ENCODE measurements at regions not wholly inside any gene's neighbourhood (a gene's known extent, or its start where the extent isn't known, plus 50 kb on each side); places are given as distances from the start of the nearest gene placed in this dataset.

- H3K4me3 ChIP-seq (ENCODE audit: low read length): no peak overlapping the region
- no peaks in the 10 kb centered on the region for H3K4me1 ChIP-seq (ENCODE audit: control insufficient read depth, insufficient read depth, low read length)
- no peaks in the 10 kb centered on the region for H3K36me3 ChIP-seq (ENCODE audit: control insufficient read depth, insufficient read depth, low read length)
- no peaks in the 10 kb centered on the region for H3K9me3 ChIP-seq (replicated peaks; ENCODE audit: control insufficient read depth, low read depth, low read length)
- H3K27me3 ChIP-seq (ENCODE audit: control insufficient read depth, insufficient read depth, low read length): no peaks in the 10 kb centered on the region
- no peak overlapping the region for H3K27ac ChIP-seq (ENCODE audit: low read length)
- no peak for DNase-seq
- 64% methylated on average over 4 of the region's 6 CpGs for WGBS (ENCODE audit: insufficient coverage)
Measured at GRCh38 chr9:78828521-78828920, 531.6 kb downstream of the PSAT1 start.

- WGBS (ENCODE audit: insufficient coverage): no CpG with 5 or more reads among the region's 1 CpG
- no peaks in the 10 kb centered on the region for H3K27me3 ChIP-seq (ENCODE audit: control insufficient read depth, insufficient read depth, low read length)
- no peaks in the 10 kb centered on the region for H3K4me1 ChIP-seq (ENCODE audit: control insufficient read depth, insufficient read depth, low read length)
- H3K27ac ChIP-seq (ENCODE audit: low read length): no peak overlapping the region
- DNase-seq: no peak
- H3K4me3 ChIP-seq (ENCODE audit: low read length): no peak overlapping the region
- no peaks in the 10 kb centered on the region for H3K36me3 ChIP-seq (ENCODE audit: control insufficient read depth, insufficient read depth, low read length)
- H3K9me3 ChIP-seq (replicated peaks; ENCODE audit: control insufficient read depth, low read depth, low read length): no peaks in the 10 kb centered on the region
Measured at GRCh38 chr9:78830301-78830700, 533.4 kb downstream of the PSAT1 start.

GRCh38 chr9:78831726-78832125 lies 534.8 kb downstream of the PSAT1 start:
- H3K36me3 ChIP-seq (ENCODE audit: control insufficient read depth, insufficient read depth, low read length): no peaks in the 10 kb centered on the region
- H3K4me1 ChIP-seq (ENCODE audit: control insufficient read depth, insufficient read depth, low read length): no peaks in the 10 kb centered on the region
- DNase-seq: peak; percentile 50
- no peaks in the 10 kb centered on the region for H3K9me3 ChIP-seq (replicated peaks; ENCODE audit: control insufficient read depth, low read depth, low read length)
- no peaks in the 10 kb centered on the region for H3K27me3 ChIP-seq (ENCODE audit: control insufficient read depth, insufficient read depth, low read length)
- no CpG with 5 or more reads among the region's 1 CpG for WGBS (ENCODE audit: insufficient coverage)
- no peak overlapping the region for H3K27ac ChIP-seq (ENCODE audit: low read length)
- no peak overlapping the region for H3K4me3 ChIP-seq (ENCODE audit: low read length)

- no CpG with 5 or more reads among the region's 5 CpGs for WGBS (ENCODE audit: insufficient coverage)
- no peaks in the 10 kb centered on the region for H3K9me3 ChIP-seq (replicated peaks; ENCODE audit: control insufficient read depth, low read depth, low read length)
- DNase-seq: no peak
- H3K27ac ChIP-seq (ENCODE audit: low read length): no peak overlapping the region
- H3K36me3 ChIP-seq (ENCODE audit: control insufficient read depth, insufficient read depth, low read length): no peaks in the 10 kb centered on the region
- no peaks in the 10 kb centered on the region for H3K27me3 ChIP-seq (ENCODE audit: control insufficient read depth, insufficient read depth, low read length)
- no peak overlapping the region for H3K4me3 ChIP-seq (ENCODE audit: low read length)
- H3K4me1 ChIP-seq (ENCODE audit: control insufficient read depth, insufficient read depth, low read length): no peaks in the 10 kb centered on the region
Measured at GRCh38 chr9:78835928-78836450, 539.1 kb downstream of the PSAT1 start.

GRCh38 chr9:78839252-78839651 lies 542.3 kb downstream of the PSAT1 start:
- no CpG with 5 or more reads among the region's 2 CpGs for WGBS (ENCODE audit: insufficient coverage)
- H3K9me3 ChIP-seq (replicated peaks; ENCODE audit: control insufficient read depth, low read depth, low read length): no peaks in the 10 kb centered on the region
- no peak overlapping the region for H3K4me3 ChIP-seq (ENCODE audit: low read length)
- H3K27ac ChIP-seq (ENCODE audit: low read length): no peak overlapping the region
- H3K27me3 ChIP-seq (ENCODE audit: control insufficient read depth, insufficient read depth, low read length): no peaks in the 10 kb centered on the region
- H3K4me1 ChIP-seq (ENCODE audit: control insufficient read depth, insufficient read depth, low read length): no peaks in the 10 kb centered on the region
- no peaks in the 10 kb centered on the region for H3K36me3 ChIP-seq (ENCODE audit: control insufficient read depth, insufficient read depth, low read length)
- no peak for DNase-seq

GRCh38 chr9:78848061-78848460 lies 551.1 kb downstream of the PSAT1 start:
- H3K4me3 ChIP-seq (ENCODE audit: low read length): no peak overlapping the region
- no peaks in the 10 kb centered on the region for H3K36me3 ChIP-seq (ENCODE audit: control insufficient read depth, insufficient read depth, low read length)
- no peak for DNase-seq
- H3K4me1 ChIP-seq (ENCODE audit: control insufficient read depth, insufficient read depth, low read length): no peaks in the 10 kb centered on the region
- no CpG with 5 or more reads among the region's 2 CpGs for WGBS (ENCODE audit: insufficient coverage)
- H3K27me3 ChIP-seq (ENCODE audit: control insufficient read depth, insufficient read depth, low read length): no peaks in the 10 kb centered on the region
- no peak overlapping the region for H3K27ac ChIP-seq (ENCODE audit: low read length)
- H3K9me3 ChIP-seq (replicated peaks; ENCODE audit: control insufficient read depth, low read depth, low read length): no peaks in the 10 kb centered on the region

- no peaks in the 10 kb centered on the region for H3K4me1 ChIP-seq (ENCODE audit: control insufficient read depth, insufficient read depth, low read length)
- no CpG with 5 or more reads among the region's 2 CpGs for WGBS (ENCODE audit: insufficient coverage)
- DNase-seq: no peak
- no peaks in the 10 kb centered on the region for H3K27me3 ChIP-seq (ENCODE audit: control insufficient read depth, insufficient read depth, low read length)
- no peaks in the 10 kb centered on the region for H3K36me3 ChIP-seq (ENCODE audit: control insufficient read depth, insufficient read depth, low read length)
- H3K4me3 ChIP-seq (ENCODE audit: low read length): no peak overlapping the region
- H3K27ac ChIP-seq (ENCODE audit: low read length): no peak overlapping the region
- no peaks in the 10 kb centered on the region for H3K9me3 ChIP-seq (replicated peaks; ENCODE audit: control insufficient read depth, low read depth, low read length)
Measured at GRCh38 chr9:78856144-78856543, 559.2 kb downstream of the PSAT1 start.

- Histone ChIP-seq H3K4me3 (ENCODE audit: low read length) (no peak overlapping the region), H3K9me3 (replicated peaks; ENCODE audit: control insufficient read depth, low read depth, low read length) (no peaks in the 10 kb centered on the region), H3K27me3 (ENCODE audit: control insufficient read depth, insufficient read depth, low read length) (no peaks in the 10 kb centered on the region), H3K36me3 (ENCODE audit: control insufficient read depth, insufficient read depth, low read length) (no peaks in the 10 kb centered on the region), H3K27ac (ENCODE audit: low read length) (no peak overlapping the region), H3K4me1 (ENCODE audit: control insufficient read depth, insufficient read depth, low read length) (no peaks in the 10 kb centered on the region)
- WGBS (ENCODE audit: insufficient coverage): 94% methylated on average over 5 of the region's 8 CpGs
- DNase-seq: no peak
Measured at GRCh38 chr9:78856781-78857180, 559.9 kb downstream of the PSAT1 start.

GRCh38 chr9:78857373-78858225 lies 560.7 kb downstream of the PSAT1 start:
- no peak for DNase-seq

GRCh38 chr9:78858266-78858665 lies 561.3 kb downstream of the PSAT1 start:
- WGBS (ENCODE audit: insufficient coverage): no CpG with 5 or more reads among the region's 1 CpG
- Histone ChIP-seq H3K4me1 (ENCODE audit: control insufficient read depth, insufficient read depth, low read length) (no peaks in the 10 kb centered on the region), H3K9me3 (replicated peaks; ENCODE audit: control insufficient read depth, low read depth, low read length) (no peaks in the 10 kb centered on the region), H3K27me3 (ENCODE audit: control insufficient read depth, insufficient read depth, low read length) (no peaks in the 10 kb centered on the region), H3K36me3 (ENCODE audit: control insufficient read depth, insufficient read depth, low read length) (no peaks in the 10 kb centered on the region), H3K4me3 (ENCODE audit: low read length) (no peak overlapping the region), H3K27ac (ENCODE audit: low read length) (no peak overlapping the region)
- DNase-seq: no peak

More at GRCh38 chr9:78857373-78858225, 560.7 kb downstream of the PSAT1 start:
- no peaks in the 10 kb centered on the region for H3K4me1 ChIP-seq (ENCODE audit: control insufficient read depth, insufficient read depth, low read length)
- 75% methylated on average over 17 of the region's 23 CpGs for WGBS (ENCODE audit: insufficient coverage)
- H3K27ac ChIP-seq (ENCODE audit: low read length): no peak overlapping the region
- H3K36me3 ChIP-seq (ENCODE audit: control insufficient read depth, insufficient read depth, low read length): no peaks in the 10 kb centered on the region
- H3K4me3 ChIP-seq (ENCODE audit: low read length): no peak overlapping the region
- no peaks in the 10 kb centered on the region for H3K27me3 ChIP-seq (ENCODE audit: control insufficient read depth, insufficient read depth, low read length)
- no peaks in the 10 kb centered on the region for H3K9me3 ChIP-seq (replicated peaks; ENCODE audit: control insufficient read depth, low read depth, low read length)

Data from muscle of leg (tissue), 3 donors.